NCI-H1694 treated with DMSO at 0.1 percent for 48 hours (cell line): ENCODE measurements at regions not wholly inside any gene's neighbourhood (a gene's known extent, or its start where the extent isn't known, plus 50 kb on each side); places are given as distances from the start of the nearest gene placed in this dataset.
"Not testable (repeated sequence)": the region's sequence is repeated elsewhere in the genome, so short reads cannot be mapped to it uniquely, and the experiment has no call there.

ENCODE experiments used
- DNase-seq: peaks from one replicate; lab custom pipeline; 2025; lab: John Stamatoyannopoulos, UW

DNA sequence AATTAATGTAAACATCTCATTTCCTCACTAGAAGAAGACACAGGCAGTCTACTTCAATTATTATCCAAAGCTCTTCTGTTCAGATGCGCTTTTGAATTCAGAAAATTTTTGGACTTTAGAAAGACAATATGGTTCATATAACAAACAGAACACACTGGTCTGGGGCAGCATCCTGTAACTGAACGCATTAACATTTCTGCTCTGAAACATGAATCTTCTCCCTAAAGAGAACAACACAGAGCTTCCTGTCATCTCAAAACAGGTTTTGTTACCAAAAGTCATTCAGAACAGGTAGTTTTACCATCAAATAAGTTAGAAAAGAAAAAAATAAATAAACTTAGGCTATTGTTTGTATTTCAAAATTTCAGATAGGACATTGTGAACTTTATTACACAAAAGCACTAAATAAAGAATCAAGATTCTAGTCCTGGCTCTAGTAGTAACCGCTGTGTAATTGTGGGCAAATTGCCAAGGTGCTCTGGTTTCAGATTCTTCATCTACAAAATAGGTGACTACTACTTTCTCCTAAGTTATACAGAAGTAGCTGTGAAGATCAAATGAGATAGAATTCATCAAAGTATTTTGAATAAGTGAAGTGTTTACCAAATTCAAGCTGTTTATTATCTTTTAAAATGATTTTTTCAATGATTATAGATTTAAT lies 252.3 kb upstream of the RASGEF1B start:
- DNase-seq, result peak; percentile 4

DNA sequence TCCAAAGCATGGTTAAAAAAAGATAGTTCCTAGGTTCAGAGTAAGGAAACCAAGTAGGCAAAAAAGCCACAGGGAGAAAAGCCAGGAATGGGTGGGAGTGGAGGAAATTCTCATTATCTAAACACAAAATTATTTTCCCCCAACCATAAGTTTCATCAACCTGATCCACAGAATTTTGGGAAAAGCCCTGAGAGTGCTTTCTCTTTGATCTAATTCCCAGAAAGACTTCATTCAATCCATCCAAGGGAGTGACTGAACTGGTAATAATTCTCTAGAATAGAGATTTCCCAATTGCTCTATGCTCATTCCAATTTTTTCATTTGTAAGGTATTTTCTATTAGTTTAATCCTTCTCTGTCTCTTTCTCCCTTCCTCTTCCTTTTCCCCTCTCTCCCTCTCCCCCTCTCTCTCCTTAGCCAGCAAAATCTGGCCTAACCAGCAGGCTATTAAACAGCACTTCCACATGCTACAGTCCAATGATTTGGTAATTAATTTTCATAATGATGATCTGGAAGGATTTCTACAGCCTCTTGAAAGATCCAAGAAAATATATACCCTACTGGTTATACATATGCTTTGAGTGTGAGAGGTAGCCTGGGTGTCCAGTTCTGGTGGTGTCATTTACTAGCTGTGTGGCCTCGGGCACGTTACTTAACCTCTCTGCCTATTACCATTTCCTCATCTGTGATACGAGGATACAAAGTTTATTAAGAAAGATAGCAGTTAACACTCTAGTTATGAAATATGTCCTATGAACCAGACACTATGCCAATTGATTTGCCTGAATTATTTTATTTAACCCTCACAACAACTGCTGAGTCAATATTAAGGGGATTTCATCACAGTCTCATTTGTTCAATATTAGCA lies 251.5 kb upstream of the RASGEF1B start:
- DNase-seq, result peak; percentile 5

DNA sequence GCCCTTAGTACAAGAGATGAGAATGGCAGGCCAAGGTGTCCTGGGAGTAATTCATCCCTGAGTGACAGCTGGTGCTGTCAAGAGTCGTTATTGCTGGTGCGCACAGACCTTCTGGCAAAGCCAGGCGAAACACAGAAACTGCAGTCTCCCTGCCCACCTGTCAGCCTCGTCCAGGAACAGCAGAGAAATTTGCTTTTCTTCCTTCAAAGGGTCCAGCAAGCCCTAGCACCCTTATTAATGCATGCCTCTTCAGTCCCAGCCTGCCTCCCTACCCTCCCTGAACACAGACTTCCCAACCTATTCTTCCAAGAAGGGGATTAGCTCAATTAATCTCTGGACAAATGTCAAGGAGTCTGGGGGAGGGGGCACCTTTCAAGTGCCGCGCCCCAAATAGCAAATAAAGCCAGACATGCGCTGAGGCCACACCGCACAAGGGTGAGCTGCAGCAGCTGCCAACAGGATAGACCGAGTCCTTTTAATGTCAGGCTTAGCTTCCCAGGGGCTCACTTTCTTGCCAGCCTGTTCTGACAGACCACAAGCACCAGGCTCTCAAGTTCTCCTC lies 250.7 kb upstream of the RASGEF1B start:
- peak; percentile 77 for DNase-seq

DNA sequence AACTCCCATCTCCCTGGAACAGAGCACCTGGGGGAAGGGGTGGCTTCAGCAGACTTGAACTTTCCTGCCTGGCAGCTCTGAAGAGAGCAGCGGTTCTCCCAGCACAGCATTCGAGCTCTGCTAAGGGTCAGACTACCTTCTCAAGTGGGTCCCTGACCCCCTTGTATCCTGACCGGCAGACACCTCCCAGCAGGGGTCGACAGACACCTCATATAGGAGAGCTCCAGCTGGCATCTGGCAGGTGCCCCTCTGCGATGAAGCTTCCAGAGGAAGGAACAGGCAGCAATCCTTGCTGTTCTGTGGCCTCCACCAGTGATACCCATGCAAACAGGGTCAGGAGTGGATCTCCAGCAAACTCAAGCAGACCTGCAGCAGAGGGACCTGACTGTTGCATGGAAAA lies 244.1 kb upstream of the RASGEF1B start:
- no peak for DNase-seq

- DNase-seq, result not testable (repeated sequence)
Measured at GRCh38 chr4:81715357-81715756, 243.7 kb upstream of the RASGEF1B start.

GRCh38 chr4:81714291-81714690 lies 242.6 kb upstream of the RASGEF1B start:
- DNase-seq, result no peak

DNA sequence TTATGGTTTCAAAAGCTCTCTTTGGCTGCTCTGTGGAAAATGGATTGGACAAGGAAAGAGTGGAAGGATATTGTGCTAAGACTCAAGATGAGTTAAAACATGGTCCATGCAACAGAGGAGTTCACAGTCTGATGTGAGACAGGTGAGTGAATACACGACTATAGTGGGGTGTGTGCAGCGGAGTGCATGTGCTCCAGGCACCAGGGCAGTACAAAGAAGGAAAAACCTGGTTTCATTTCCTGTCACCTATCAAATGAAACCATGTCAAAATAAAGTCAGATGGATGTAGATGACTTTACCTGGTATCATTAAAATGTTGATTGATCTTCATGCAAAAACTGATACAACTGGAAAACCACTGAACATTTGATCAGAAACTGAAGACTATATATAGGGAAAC lies 241.0 kb upstream of the RASGEF1B start:
- no peak for DNase-seq

GRCh38 chr4:81704461-81704860 lies 232.8 kb upstream of the RASGEF1B start:
- no peak for DNase-seq

DNA sequence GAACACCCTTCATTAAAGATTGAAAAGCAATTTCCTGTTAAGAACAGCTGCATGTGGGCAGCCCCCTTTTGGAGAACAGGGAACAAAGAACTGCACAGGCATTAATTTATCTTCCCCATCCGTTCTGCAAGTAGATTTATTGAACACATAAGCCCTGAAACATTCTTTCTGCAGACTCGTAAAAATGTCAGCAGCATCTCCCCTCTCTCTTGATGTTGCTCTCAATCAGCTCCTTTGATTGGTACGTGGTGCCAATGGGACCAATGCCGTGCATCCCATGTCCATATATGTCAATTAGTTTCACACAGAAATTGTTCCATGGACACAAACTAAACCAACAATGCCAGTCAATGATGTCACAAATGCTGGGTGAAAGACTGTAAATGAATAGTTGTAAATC lies 228.5 kb upstream of the RASGEF1B start:
- DNase-seq, result no peak

DNA sequence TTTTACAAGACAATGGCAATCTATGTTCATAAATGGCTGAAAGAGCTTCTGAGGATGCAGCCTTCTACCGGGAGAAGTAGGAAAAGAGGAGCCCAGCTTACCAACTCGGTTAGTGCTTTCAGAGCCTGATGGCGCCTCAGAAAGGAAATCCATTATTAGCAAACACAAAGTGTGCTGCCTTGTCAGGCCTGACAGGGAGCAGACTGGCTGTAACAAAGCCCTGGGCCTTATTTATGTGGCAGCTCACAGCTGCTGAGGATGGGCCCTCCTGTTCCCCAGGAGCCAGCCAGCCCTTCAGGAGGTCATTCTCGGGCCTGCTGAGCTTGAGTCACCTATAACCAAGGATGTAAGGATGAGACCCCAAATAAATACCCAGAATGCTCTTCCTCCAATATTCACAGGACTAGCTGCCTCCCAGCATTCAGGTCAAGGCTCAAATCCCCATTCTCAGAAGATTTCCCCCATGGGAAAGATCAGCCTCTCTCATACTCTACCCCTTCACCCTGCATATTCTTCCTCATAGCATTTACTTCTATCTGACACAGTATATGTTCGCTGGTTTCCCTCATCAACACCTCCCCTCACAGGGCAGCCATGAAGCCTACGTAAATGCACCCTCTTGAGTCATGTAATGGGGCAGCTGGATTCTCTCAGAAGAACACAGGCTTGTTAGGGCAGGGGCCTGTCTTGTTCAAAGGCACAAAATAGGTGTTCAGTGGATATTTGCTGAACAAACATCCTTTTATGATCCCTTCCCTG lies 227.0 kb upstream of the RASGEF1B start:
- no peak for DNase-seq

DNA sequence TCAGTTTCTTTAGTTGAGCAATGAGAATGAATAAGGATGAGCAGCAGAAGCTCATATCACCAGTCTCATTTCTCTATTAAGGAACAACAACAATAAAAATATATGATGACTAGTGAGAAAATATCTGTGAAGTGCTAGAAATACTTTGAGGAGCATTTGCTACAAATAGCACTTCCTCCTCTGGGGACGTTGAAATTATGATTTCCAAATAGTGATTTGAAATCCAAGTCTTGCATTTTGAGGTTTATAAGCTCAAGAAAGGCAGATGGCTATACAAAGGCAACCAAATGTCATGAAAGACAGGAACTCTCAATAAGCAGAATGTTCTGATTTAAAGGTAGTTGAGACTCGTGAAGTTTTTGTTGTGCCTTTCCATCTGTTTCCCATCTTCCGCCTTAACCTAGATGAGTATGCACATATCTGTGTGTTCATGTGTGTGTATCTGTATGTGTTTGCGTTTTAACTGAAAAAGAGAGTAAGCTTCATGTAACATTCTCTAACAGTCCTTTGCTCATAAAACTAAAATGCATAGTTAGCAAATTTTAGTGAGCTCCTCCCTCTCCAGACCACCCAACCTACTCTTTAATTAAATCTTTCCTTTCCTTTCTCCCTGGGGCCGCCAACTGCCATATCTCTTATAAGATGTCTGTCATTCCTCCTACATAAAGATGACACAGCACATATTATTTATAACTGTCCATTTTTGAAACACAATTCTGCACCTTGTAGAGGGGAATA lies 222.6 kb upstream of the RASGEF1B start:
- DNase-seq, result no peak

DNA sequence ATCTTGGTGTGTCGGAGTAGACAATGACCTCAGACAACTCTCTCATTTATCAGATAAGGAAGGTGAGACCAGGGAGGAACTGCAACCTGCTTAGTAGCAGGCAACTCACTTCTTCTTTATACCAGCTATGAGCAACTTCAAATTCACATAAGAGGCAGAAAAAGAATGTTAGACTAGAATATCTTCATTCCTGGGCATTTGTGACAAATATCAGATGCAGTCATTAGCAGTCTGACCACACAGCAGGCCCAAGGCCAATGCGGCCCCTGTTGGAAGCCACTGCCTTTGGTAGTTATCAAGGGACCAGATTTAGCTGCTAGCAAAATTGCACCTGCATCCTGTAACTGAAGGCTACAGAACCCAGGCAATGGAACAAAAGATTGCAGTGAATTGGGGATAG lies 219.2 kb upstream of the RASGEF1B start:
- no peak for DNase-seq

DNA sequence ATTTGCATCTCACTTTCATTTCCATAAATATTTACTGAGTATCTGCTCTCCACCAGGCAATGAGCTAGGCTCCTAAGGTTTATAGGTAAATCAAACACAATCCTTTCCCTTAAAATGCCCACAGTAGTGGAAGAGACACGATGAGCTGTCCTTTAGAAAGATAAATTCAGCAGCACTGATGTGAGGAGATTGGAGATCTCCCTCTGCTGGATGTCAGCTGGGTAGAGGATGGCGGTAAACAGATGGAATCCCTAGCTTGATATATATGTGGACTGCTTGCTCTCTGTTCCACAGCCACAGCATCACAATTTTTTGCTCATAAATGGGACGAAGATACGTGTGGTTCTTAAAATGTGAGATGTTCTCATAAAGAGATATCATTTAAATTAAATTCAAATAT lies 216.4 kb upstream of the RASGEF1B start:
- DNase-seq, result peak; percentile 25

DNA sequence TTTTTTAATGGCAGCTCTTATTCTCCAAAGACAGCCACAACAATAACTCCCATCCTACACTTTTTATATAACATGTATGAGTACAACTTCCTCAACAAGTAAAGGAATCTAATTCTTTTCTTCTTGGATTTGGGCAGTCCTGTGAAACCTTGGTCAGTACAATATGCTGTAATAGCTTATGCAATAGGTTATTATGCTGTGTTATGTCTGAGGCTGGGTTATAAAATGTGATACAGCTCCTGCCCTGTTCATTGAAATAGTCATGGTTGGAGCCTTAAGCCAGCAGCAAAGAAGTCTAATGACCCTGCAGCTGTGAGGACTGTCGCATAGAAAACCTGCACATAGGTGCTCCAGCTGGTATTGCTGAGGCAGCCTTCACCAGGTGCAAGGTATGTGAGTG lies 215.8 kb upstream of the RASGEF1B start:
- DNase-seq, result no peak

DNA sequence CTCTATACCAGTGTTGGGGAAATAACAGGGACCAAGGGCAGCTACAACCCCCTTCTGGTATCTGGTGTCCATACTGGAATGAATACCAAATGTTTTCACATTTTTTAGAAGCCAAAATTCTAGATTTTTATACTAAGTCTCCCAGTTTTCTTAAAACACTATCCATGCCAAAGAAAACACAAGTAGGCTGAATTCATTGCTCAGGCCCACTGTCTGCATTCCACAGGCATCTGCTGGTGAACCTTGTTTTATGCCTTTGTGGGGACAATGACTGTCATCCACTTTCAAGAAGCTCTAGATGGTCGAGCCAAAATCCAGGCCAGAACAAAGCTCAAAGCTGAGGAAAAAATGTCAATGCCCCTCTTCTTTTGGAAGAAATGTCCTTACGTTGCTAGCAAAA lies 213.4 kb upstream of the RASGEF1B start:
- no peak for DNase-seq

DNA sequence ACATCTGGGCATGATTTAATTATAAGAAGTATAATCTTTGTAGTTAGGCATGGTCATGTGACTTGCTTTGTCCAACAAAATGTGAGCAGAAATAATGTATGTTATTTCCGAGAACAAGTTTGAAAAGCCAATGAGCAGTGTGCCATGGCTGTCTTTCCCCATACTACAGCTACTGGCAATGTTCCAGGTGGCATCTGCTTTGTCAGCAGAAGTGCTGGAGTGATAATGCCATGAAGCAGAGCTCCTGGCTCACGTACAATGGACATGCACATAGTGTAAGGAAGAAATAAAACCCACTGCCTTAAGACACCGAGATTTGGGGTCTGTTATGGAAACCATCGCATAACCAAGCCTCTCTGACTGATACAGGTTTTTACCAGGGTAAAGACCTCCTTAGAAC lies 212.6 kb upstream of the RASGEF1B start:
- DNase-seq, result peak; percentile 57

DNA sequence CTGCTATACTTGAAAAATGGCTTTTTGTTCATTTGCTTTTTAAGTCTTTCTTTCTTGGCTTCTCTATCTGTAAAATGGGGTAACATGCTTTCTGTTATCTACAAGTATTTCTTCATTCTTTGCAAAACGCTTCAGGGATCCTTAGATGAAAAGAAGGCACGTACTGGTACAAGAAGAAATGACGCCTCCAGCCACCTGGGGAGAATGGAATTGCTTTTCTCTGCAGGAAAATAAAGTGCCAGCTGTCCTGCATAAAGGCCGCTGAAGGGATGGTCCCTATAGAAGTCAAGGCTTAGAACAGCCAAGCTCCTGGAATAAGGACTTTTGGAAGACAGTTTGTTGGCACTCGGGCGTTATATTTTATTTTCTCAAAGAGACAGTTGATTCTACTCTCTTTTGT lies 210.8 kb upstream of the RASGEF1B start:
- no peak for DNase-seq

- DNase-seq, result no peak
Measured at GRCh38 chr4:81679315-81679714, 207.6 kb upstream of the RASGEF1B start.

- DNase-seq, result no peak
Measured at GRCh38 chr4:81678801-81679200, 207.1 kb upstream of the RASGEF1B start.

DNA sequence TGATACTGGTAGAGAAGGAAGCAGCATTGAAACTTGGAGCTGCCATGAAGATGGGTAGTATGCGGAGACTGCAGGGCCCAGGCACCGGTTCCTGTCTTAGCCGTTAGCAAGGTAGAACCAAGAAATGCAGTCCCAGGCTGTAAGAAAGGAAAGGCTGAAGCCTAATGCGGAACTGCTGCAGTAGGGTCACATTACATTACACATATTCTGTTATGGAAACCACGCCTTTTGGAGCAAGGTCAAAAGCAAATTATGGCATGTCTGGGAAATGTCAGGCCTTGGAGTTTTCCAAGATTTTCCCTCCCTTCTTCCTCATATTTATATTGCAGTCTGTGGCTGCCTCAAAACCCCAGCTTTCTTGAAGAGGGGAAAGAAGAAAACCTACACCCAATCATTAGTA lies 204.8 kb upstream of the RASGEF1B start:
- DNase-seq, result no peak

- no peak for DNase-seq
Measured at GRCh38 chr4:81675791-81676393, 204.2 kb upstream of the RASGEF1B start.
